CD4-positive, CD25-positive, alpha-beta regulatory T cell (primary cell): ENCODE measurements at regions not wholly inside any gene's neighbourhood (a gene's known extent, or its start where the extent isn't known, plus 50 kb on each side); places are given as distances from the start of the nearest gene placed in this dataset.

ENCODE experiments used
- ATAC-seq, 2 donors: fragments of 150-1000 bp; cut with Tn5 transposase; one replicate each; pipeline ENCODE4 v1.10.0; 2021; ENCODE audit warnings: low read depth in 2 of 2, moderate number of reproducible peaks in 2 of 2, moderate library complexity in 1 of 2
- DNase-seq, 3 donors: peaks; one replicate each; pipeline versions ENCODE4 v3.0.0 to v3.0.0-alpha.2; 2012 to 2022; ENCODE audit warnings: mixed read lengths in 1 of 3
- H3K27ac ChIP-seq: one replicate; pipeline ENCODE4 v1.7.0; 2013; ENCODE audit warnings: mild to moderate bottlenecking, low read length; ENCODE audit not compliant: insufficient read depth, poor library complexity, severe bottlenecking
- H3K27me3 ChIP-seq: one replicate; pipeline ENCODE4 v1.7.0; 2013; ENCODE audit warnings: low read length; ENCODE audit not compliant: control insufficient read depth, insufficient read depth
- H3K36me3 ChIP-seq: one replicate; pipeline ENCODE4 v1.7.0; 2013; ENCODE audit warnings: mild to moderate bottlenecking, low read length, moderate library complexity; ENCODE audit not compliant: control insufficient read depth, insufficient read depth
- H3K4me1 ChIP-seq: 2 replicates; pipeline ENCODE4 v1.7.0; 2013; ENCODE audit warnings: mild to moderate bottlenecking, low read length; ENCODE audit not compliant: insufficient read depth, control insufficient read depth, poor library complexity, severe bottlenecking
- H3K4me3 ChIP-seq: one replicate; pipeline ENCODE4 v1.7.0; 2013; ENCODE audit warnings: low read depth, mild to moderate bottlenecking, low read length, moderate library complexity
- H3K9me3 ChIP-seq, 2 experiments: 1 replicate in 1 of 2; 2 replicates in 1 of 2; pipeline ENCODE4 v1.7.0; 2013; ENCODE audit warnings: low read length in 2 of 2, mild to moderate bottlenecking in 1 of 2, moderate library complexity in 1 of 2; ENCODE audit not compliant: control insufficient read depth in 2 of 2
- H3K27ac Mint-ChIP-seq, 3 donors: one replicate each; pipeline ENCODE4 v1.8.0; 2020 to 2022; ENCODE audit warnings: mild to moderate bottlenecking in 3 of 3, mixed read lengths in 3 of 3, moderate library complexity in 2 of 3
- H3K27me3 Mint-ChIP-seq: one replicate; pipeline ENCODE4 v1.8.0; 2022; ENCODE audit warnings: mild to moderate bottlenecking, mixed read lengths
- H3K36me3 Mint-ChIP-seq: one replicate; pipeline ENCODE4 v1.8.0; 2020; ENCODE audit warnings: mixed read lengths
- H3K4me1 Mint-ChIP-seq, 4 donors: one replicate each; pipeline ENCODE4 v1.8.0; 2020 to 2022; ENCODE audit warnings: mixed read lengths in 4 of 4, mild to moderate bottlenecking in 1 of 4
- H3K4me3 Mint-ChIP-seq, 4 donors: one replicate each; pipeline ENCODE4 v1.8.0; 2020 to 2022; ENCODE audit warnings: mild to moderate bottlenecking in 4 of 4, mixed read lengths in 4 of 4, moderate library complexity in 3 of 4
- H3K9me3 Mint-ChIP-seq, 7 donors: one replicate each; pipeline ENCODE4 v1.8.0; 2020 to 2022; ENCODE audit warnings: mixed read lengths in 7 of 7, mild to moderate bottlenecking in 3 of 7, moderate library complexity in 2 of 7

- H3K27ac Mint-ChIP-seq: no peak overlapping the region
- peaks cover 18% of the 10 kb centered on the region for H3K27me3 Mint-ChIP-seq
- H3K4me1 Mint-ChIP-seq: no peaks in the 10 kb centered on the region
- Histone ChIP-seq H3K27me3 (peaks cover 2% of the 10 kb centered on the region), H3K36me3 (no peaks in the 10 kb centered on the region), H3K9me3 (no peaks in the 10 kb centered on the region), H3K4me1 (no peaks in the 10 kb centered on the region), H3K27ac (no peak overlapping the region), H3K4me3 (no peak overlapping the region)
- no peaks in the 10 kb centered on the region for H3K9me3 Mint-ChIP-seq
- ATAC-seq (no peak), DNase-seq (no peak)
- H3K4me3 Mint-ChIP-seq: no peak overlapping the region
- H3K36me3 Mint-ChIP-seq: no peaks in the 10 kb centered on the region
These were observed 85.5 kb upstream of the GPM6B start for GRCh38 chrX:13902406-13902805.

- DNase-seq: no peak
- H3K9me3 Mint-ChIP-seq: no peaks in the 10 kb centered on the region
- H3K36me3 Mint-ChIP-seq: no peaks in the 10 kb centered on the region
- H3K4me1 Mint-ChIP-seq: no peaks in the 10 kb centered on the region
- Histone ChIP-seq H3K27me3 (peaks cover 2% of the 10 kb centered on the region), H3K36me3 (no peaks in the 10 kb centered on the region), H3K9me3 (no peaks in the 10 kb centered on the region), H3K27ac (no peak overlapping the region), H3K4me3 (no peak overlapping the region), H3K4me1 (no peaks in the 10 kb centered on the region)
- ATAC-seq: no peak
- no peak overlapping the region for H3K4me3 Mint-ChIP-seq
- no peak overlapping the region for H3K27ac Mint-ChIP-seq
- peaks cover 18% of the 10 kb centered on the region for H3K27me3 Mint-ChIP-seq
These were observed 84.5 kb upstream of the GPM6B start for GRCh38 chrX:13901354-13901753.

GRCh38 chrX:13900351-13900750 lies 83.5 kb upstream of the GPM6B start:
- Histone ChIP-seq H3K36me3 (no peaks in the 10 kb centered on the region), H3K4me1 (no peaks in the 10 kb centered on the region), H3K27ac (no peak overlapping the region), H3K4me3 (no peak overlapping the region), H3K9me3 (no peaks in the 10 kb centered on the region), H3K27me3 (peaks cover 2% of the 10 kb centered on the region)
- Mint-ChIP-seq H3K27ac (no peak overlapping the region), H3K4me1 (no peaks in the 10 kb centered on the region), H3K27me3 (peaks cover 11% of the 10 kb centered on the region), H3K4me3 (no peak overlapping the region), H3K36me3 (no peaks in the 10 kb centered on the region), H3K9me3 (no peaks in the 10 kb centered on the region)
- ATAC-seq (no peak), DNase-seq (no peak)

- ATAC-seq: no peak
- H3K4me3 Mint-ChIP-seq: peak overlapping the region in 1 of 4 donors; percentile 3
These were observed 82.7 kb upstream of the GPM6B start for GRCh38 chrX:13899607-13900006.

GRCh38 chrX:13898603-13899002 lies 81.7 kb upstream of the GPM6B start:
- no peak for ATAC-seq
- Mint-ChIP-seq H3K4me3 (no peak overlapping the region), H3K27ac (no peak overlapping the region), H3K36me3 (no peaks in the 10 kb centered on the region), H3K4me1 (no peaks in the 10 kb centered on the region), H3K9me3 (no peaks in the 10 kb centered on the region), H3K27me3 (peaks cover 9% of the 10 kb centered on the region)
- H3K36me3 ChIP-seq: no peaks in the 10 kb centered on the region
- no peaks in the 10 kb centered on the region for H3K9me3 ChIP-seq
- no peak overlapping the region for H3K27ac ChIP-seq
- peaks cover 6% of the 10 kb centered on the region for H3K27me3 ChIP-seq
- no peaks in the 10 kb centered on the region for H3K4me1 ChIP-seq
- DNase-seq: no peak
- H3K4me3 ChIP-seq: no peak overlapping the region

More at GRCh38 chrX:13899607-13900006, 82.7 kb upstream of the GPM6B start:
- no peaks in the 10 kb centered on the region for H3K36me3 ChIP-seq
- Mint-ChIP-seq H3K27ac (no peak overlapping the region), H3K36me3 (no peaks in the 10 kb centered on the region), H3K4me1 (no peaks in the 10 kb centered on the region), H3K27me3 (peaks cover 10% of the 10 kb centered on the region), H3K9me3 (no peaks in the 10 kb centered on the region)
- no peaks in the 10 kb centered on the region for H3K9me3 ChIP-seq
- H3K4me3 ChIP-seq: no peak overlapping the region
- H3K4me1 ChIP-seq: no peaks in the 10 kb centered on the region
- peaks cover 2% of the 10 kb centered on the region for H3K27me3 ChIP-seq
- H3K27ac ChIP-seq: no peak overlapping the region
- no peak for DNase-seq

- H3K27me3 ChIP-seq: peaks cover 6% of the 10 kb centered on the region
- Mint-ChIP-seq H3K9me3 (no peaks in the 10 kb centered on the region), H3K4me3 (no peak overlapping the region), H3K27me3 (peaks cover 6% of the 10 kb centered on the region), H3K4me1 (no peaks in the 10 kb centered on the region), H3K27ac (no peak overlapping the region), H3K36me3 (no peaks in the 10 kb centered on the region)
- H3K4me1 ChIP-seq: no peaks in the 10 kb centered on the region
- H3K4me3 ChIP-seq: no peak overlapping the region
- ATAC-seq (no peak), DNase-seq (peak in 1 of 3 donors; percentile 18)
- H3K27ac ChIP-seq: no peak overlapping the region
- H3K9me3 ChIP-seq: no peaks in the 10 kb centered on the region
- H3K36me3 ChIP-seq: no peaks in the 10 kb centered on the region
These were observed 81.2 kb upstream of the GPM6B start for GRCh38 chrX:13898083-13898482.

- ATAC-seq (no peak), DNase-seq (no peak)
- Mint-ChIP-seq H3K27ac (no peak overlapping the region), H3K9me3 (no peaks in the 10 kb centered on the region), H3K4me1 (no peaks in the 10 kb centered on the region), H3K27me3 (peaks cover 3% of the 10 kb centered on the region), H3K4me3 (no peak overlapping the region), H3K36me3 (no peaks in the 10 kb centered on the region)
- peaks cover 6% of the 10 kb centered on the region for H3K27me3 ChIP-seq
- no peaks in the 10 kb centered on the region for H3K4me1 ChIP-seq
- H3K36me3 ChIP-seq: no peaks in the 10 kb centered on the region
- no peaks in the 10 kb centered on the region for H3K9me3 ChIP-seq
- no peak overlapping the region for H3K27ac ChIP-seq
- no peak overlapping the region for H3K4me3 ChIP-seq
These were observed 80.7 kb upstream of the GPM6B start for GRCh38 chrX:13897566-13897965.

GRCh38 chrX:13894888-13895565 lies 78.1 kb upstream of the GPM6B start:
- Mint-ChIP-seq H3K36me3 (no peaks in the 10 kb centered on the region), H3K27me3 (no peaks in the 10 kb centered on the region), H3K4me1 (no peaks in the 10 kb centered on the region), H3K4me3 (no peak overlapping the region), H3K27ac (no peak overlapping the region), H3K9me3 (no peaks in the 10 kb centered on the region)
- Histone ChIP-seq H3K27me3 (peaks cover 4% of the 10 kb centered on the region), H3K4me1 (no peaks in the 10 kb centered on the region), H3K27ac (no peak overlapping the region), H3K4me3 (no peak overlapping the region), H3K36me3 (no peaks in the 10 kb centered on the region), H3K9me3 (no peaks in the 10 kb centered on the region)
- DNase-seq (no peak), ATAC-seq (no peak)
